Endothelial cell of umbilical vein (primary cell): ENCODE measurements at regions not wholly inside any gene's neighbourhood (a gene's known extent, or its start where the extent isn't known, plus 50 kb on each side); places are given as distances from the start of the nearest gene placed in this dataset.

Experiments used
- BruUV-seq: library from RNA; stranded (reverse); fragments of 400-500 nt; replicated peaks from 2 replicates; lab custom pipeline; 2021; lab: Mats Ljungman, UMichigan
- CTCF ChIA-PET: fragments of 300-600, 350-600 bp; sonication (Branson Sonifier 250); formaldehyde crosslinking; loops from one replicate; lab custom pipeline; 2021; ENCODE audit warnings: antibody characterized with exemption, inconsistent platforms; lab: Charles Lee
- POLR2A ChIA-PET: fragments of 300-600, 350-600 bp; sonication (Branson Sonifier 250); formaldehyde crosslinking; loops from one replicate; lab custom pipeline; 2021; ENCODE audit warnings: antibody characterized with exemption, inconsistent platforms; lab: Charles Lee
- DNase-seq: peaks from one replicate; pipeline ENCODE4 v3.0.0-alpha.2; 2011; ENCODE audit warnings: low read depth, low spot score
- FAIRE-seq: peaks from 2 replicates; lab custom pipeline; 2011; peaks lifted over from hg19 to GRCh38; lab: Jason Lieb, UNC
- H2AFZ ChIP-seq: 2 replicates; pipeline ENCODE4 v1.6.0; 2012; ENCODE audit warnings: low read depth, low read length, control low read depth, inconsistent platforms
- H3K27ac ChIP-seq: 2 replicates; pipeline ENCODE4 v1.5.1; 2011; ENCODE audit warnings: low read depth, mild to moderate bottlenecking, control low read depth, low read length, moderate library complexity; ENCODE audit not compliant: insufficient read depth
- H3K27me3 ChIP-seq, 2 experiments: 2 replicates each; pipeline versions ENCODE4 v1.6.0 to v1.6.1; 2011; ENCODE audit warnings: low read length in 2 of 2, mixed read lengths in 1 of 2; ENCODE audit not compliant: control insufficient read depth in 2 of 2, insufficient read depth in 2 of 2
- H3K36me3 ChIP-seq, 2 experiments: 2 replicates in 1 of 2; 3 replicates in 1 of 2; pipeline ENCODE4 v1.5.1; 2011; ENCODE audit warnings: low read length in 2 of 2, mild to moderate bottlenecking in 1 of 2, moderate library complexity in 1 of 2; ENCODE audit not compliant: control insufficient read depth in 2 of 2, insufficient read depth in 2 of 2; ENCODE audit errors: extremely low read depth in 1 of 2
- H3K4me1 ChIP-seq: 3 replicates; pipeline ENCODE4 v1.5.1; 2011; ENCODE audit warnings: mild to moderate bottlenecking, low read length; ENCODE audit not compliant: control insufficient read depth, insufficient read depth; ENCODE audit errors: extremely low read depth
- H3K4me2 ChIP-seq: 2 replicates; pipeline ENCODE4 v1.6.1; 2011; ENCODE audit warnings: low read length, control low read depth, mixed read lengths; ENCODE audit not compliant: insufficient read depth
- H3K4me3 ChIP-seq, 3 experiments: fragments of 200-600 bp in 1 of 3; sonication (generic), shearing (Covaris generic) in 1 of 3; replicated peaks in 1 of 3; 2 replicates each; pipeline ENCODE4 v1.5.1; 2011 to 2016; ENCODE audit warnings: control low read depth in 3 of 3, low read length in 3 of 3, mild to moderate bottlenecking in 2 of 3, inconsistent platforms in 1 of 3, low read depth in 1 of 3, moderate library complexity in 1 of 3; ENCODE audit not compliant: insufficient read depth in 1 of 3
- H3K79me2 ChIP-seq: 2 replicates; pipeline ENCODE4 v1.6.0; 2012; ENCODE audit warnings: low read length, inconsistent platforms; ENCODE audit not compliant: control insufficient read depth, insufficient read depth
- H3K9ac ChIP-seq: replicated peaks from 2 replicates; pipeline ENCODE3; 2011; ENCODE audit warnings: low read length, control low read depth; ENCODE audit not compliant: insufficient read depth; ENCODE audit errors: extremely low read depth
- H3K9me1 ChIP-seq: replicated peaks from 3 replicates; pipeline ENCODE4 v1.6.0; 2011; ENCODE audit warnings: mild to moderate bottlenecking, low read length; ENCODE audit not compliant: control insufficient read depth, insufficient read depth; ENCODE audit errors: extremely low read depth
- H3K9me3 ChIP-seq: replicated peaks from 2 replicates; pipeline ENCODE4 v1.5.1; 2012; ENCODE audit warnings: low read length, inconsistent platforms; ENCODE audit not compliant: control insufficient read depth, insufficient read depth
- H4K20me1 ChIP-seq: replicated peaks from 2 replicates; pipeline ENCODE3; 2011; ENCODE audit warnings: mild to moderate bottlenecking, low read length; ENCODE audit not compliant: control insufficient read depth, insufficient read depth; ENCODE audit errors: extremely low read depth
- CTCF ChIP-seq, 2 donors: IDR thresholded peaks; 1 replicate in 1 of 2; 2 replicates in 1 of 2; pipeline ENCODE4 v1.5.1; 2011; ENCODE audit warnings: low read length in 2 of 2, mild to moderate bottlenecking in 2 of 2, moderate library complexity in 2 of 2, control low read depth in 1 of 2, inconsistent platforms in 1 of 2, low read depth in 1 of 2; ENCODE audit not compliant: insufficient read depth in 1 of 2; ENCODE audit errors: extremely low read depth in 1 of 2
- EZH2 ChIP-seq: IDR thresholded peaks from 2 replicates; pipeline ENCODE4 v1.6.1; 2012; ENCODE audit warnings: borderline replicate concordance, low read depth, mild to moderate bottlenecking, moderate library complexity, low read length, inconsistent platforms; ENCODE audit not compliant: severe bottlenecking
- FOS ChIP-seq: IDR thresholded peaks from 2 replicates; pipeline ENCODE4 v1.6.1; 2011; ENCODE audit warnings: mild to moderate bottlenecking, low read length, moderate library complexity, borderline replicate concordance; ENCODE audit not compliant: insufficient read depth
- MAX ChIP-seq: IDR thresholded peaks from 2 replicates; pipeline ENCODE4 v1.6.1; 2011; ENCODE audit not compliant: insufficient read depth, insufficient read length
- MYC ChIP-seq: IDR thresholded peaks from one replicate; pipeline ENCODE4 v1.6.1; 2011; ENCODE audit warnings: mild to moderate bottlenecking, low read depth, low read length
- POLR2A ChIP-seq: IDR thresholded peaks from 2 replicates; pipeline ENCODE4 v1.6.1; 2012; ENCODE audit warnings: low read depth, mild to moderate bottlenecking, control low read depth, low read length
- POLR2AphosphoS5 ChIP-seq: IDR thresholded peaks from 2 replicates; pipeline ENCODE4 v1.6.1; 2012; ENCODE audit warnings: low read depth, mild to moderate bottlenecking, control low read depth, low read length, moderate library complexity; ENCODE audit not compliant: insufficient read depth
- dilution Hi-C: fragments of 300-500 bp; cut with MboI; formaldehyde crosslinking; loops from one replicate; pipeline ENCODE4 v1.15.0; 2019; ENCODE audit warnings: low sequenced_read_pairs; ENCODE audit not compliant: extremely low pct_ligation_motif_present
- intact Hi-C: fragments of 100-400 bp; cut with micrococcal nuclease; formaldehyde crosslinking; loops from one replicate; pipeline ENCODE4 v1.10.0; 2022

DNA sequence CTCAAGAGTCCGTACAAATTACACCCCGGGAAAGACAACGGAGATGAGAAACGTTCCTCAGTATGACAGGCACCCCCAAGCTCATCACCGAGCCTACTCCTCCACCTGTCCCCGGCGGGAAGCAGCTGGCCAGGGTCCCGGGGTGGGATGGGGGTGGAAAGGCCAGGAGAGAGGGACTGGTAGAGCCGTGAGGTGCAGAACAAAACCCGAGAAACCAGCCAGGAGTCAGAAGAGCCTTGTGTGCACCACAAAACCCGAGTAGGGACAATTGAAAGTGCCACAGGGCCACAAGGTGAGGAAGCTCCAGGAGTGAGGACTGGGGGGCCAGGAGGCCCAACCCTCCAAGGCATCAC lies 75.5 kb upstream of the SALL3 start:
- no peaks in the 10 kb centered on the region for H3K27me3 ChIP-seq
- no peaks in the 10 kb centered on the region for H3K9me1 ChIP-seq
- H3K9ac ChIP-seq, result no peak overlapping the region
- H3K9me3 ChIP-seq, result peaks cover 2% of the 10 kb centered on the region
- no peak for FAIRE-seq
- intact Hi-C loops, result no loop called here
- no peaks in the 10 kb centered on the region for H4K20me1 ChIP-seq
- H3K36me3 ChIP-seq, result no peaks in the 10 kb centered on the region
- no peak overlapping the region for H3K4me2 ChIP-seq
- TF ChIP-seq EZH2 (no peak), POLR2AphosphoS5 (no peak), CTCF (IDR thresholded peaks at IDR 0.05; ENCODE audit: extremely low read depth in 1 of 2, insufficient read depth in 1 of 2, low read depth in 1 of 2, low read length in 2 of 2) (no peak), FOS (no peak), MAX (no peak)
- no peak overlapping the region for H3K27ac ChIP-seq
- BruUV-seq, result no TSS peak
- H2AFZ ChIP-seq, result no peak overlapping the region
- H3K4me3 ChIP-seq, result no peak overlapping the region
- ChIA-PET CTCF (no interaction called here), POLR2A (no interaction called here)
- no peaks in the 10 kb centered on the region for H3K4me1 ChIP-seq
- dilution Hi-C loops, result no loop called here
- no peak for DNase-seq
- no peaks in the 10 kb centered on the region for H3K79me2 ChIP-seq

- dilution Hi-C loops, result no loop called here
- TF ChIP-seq POLR2A (no peak), MYC (no peak)
- intact Hi-C loops, result no loop called here
- Histone ChIP-seq H3K36me3 (no peaks in the 10 kb centered on the region), H4K20me1 (no peaks in the 10 kb centered on the region), H3K9me1 (no peaks in the 10 kb centered on the region), H3K4me2 (no peak overlapping the region), H2AFZ (no peak overlapping the region), H3K4me1 (no peaks in the 10 kb centered on the region), H3K79me2 (no peaks in the 10 kb centered on the region), H3K27ac (no peak overlapping the region), H3K9ac (no peak overlapping the region), H3K27me3 (no peaks in the 10 kb centered on the region), H3K9me3 (peaks cover 2% of the 10 kb centered on the region), H3K4me3 (no peak overlapping the region)
- CTCF ChIA-PET, result no interaction called here
- DNase-seq (no peak), FAIRE-seq (no peak)
- BruUV-seq, result no TSS peak
- POLR2A ChIA-PET, result no interaction called here
These were observed 74.3 kb upstream of the SALL3 start for GRCh38 chr18:78905334-78905733.
